Right renal cortex interstitium (tissue), 3 donors: ENCODE measurements at regions not wholly inside any gene's neighbourhood (a gene's known extent, or its start where the extent isn't known, plus 50 kb on each side); places are given as distances from the start of the nearest gene placed in this dataset.
"Not testable (repeated sequence)": the region's sequence is repeated elsewhere in the genome, so short reads cannot be mapped to it uniquely, and the experiment has no call there.

Experiments used
- DNase-seq, 3 donors: peaks; one replicate each; pipeline ENCODE4 v3.0.0-alpha.2; 2013; ENCODE audit warnings: low read depth in 3 of 3, low spot score in 2 of 3

- DNase-seq, result no peak
Measured at GRCh38 chr12:25384038-25384892, 133.5 kb upstream of the KRAS start.

GRCh38 chr12:25382311-25383106 is 131.8 kb upstream of the KRAS start:
- DNase-seq, result no peak

DNA sequence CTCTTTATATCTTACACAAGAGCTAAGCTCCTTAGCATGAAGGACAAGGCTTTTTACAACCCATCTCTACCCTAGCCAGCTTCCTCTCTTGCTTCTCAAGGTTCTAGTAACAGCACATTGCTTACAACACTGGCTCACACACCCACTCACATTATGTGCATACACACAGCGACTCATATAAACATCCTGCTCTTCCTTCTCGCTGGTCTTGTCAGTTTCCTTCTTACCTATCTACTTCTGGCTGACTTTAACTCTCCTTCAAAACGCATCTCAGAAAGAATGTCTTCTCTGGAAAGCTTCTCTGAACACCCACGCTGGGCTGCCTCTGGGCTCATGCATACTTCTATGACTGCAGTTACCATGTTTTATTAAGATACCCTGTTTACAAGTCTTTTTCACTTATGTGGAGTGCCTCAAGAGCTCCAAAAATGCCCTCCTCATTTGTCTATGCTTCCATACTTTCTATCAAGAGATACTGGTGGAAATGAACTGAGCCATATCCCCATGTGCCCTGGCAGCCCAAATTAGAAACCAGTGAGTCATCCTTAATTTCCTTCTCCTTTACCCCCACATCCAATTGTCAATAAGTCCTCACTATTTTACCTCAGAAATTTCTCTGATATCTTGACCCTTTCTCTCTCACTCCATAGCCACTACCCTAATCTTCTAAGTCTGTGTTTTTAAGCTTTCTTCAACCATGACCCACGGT is 126.9 kb upstream of the KRAS start:
- DNase-seq, result no peak

GRCh38 chr12:25376985-25377384 is 126.3 kb upstream of the KRAS start:
- no peak for DNase-seq

- no peak for DNase-seq
Measured at GRCh38 chr12:25376407-25376806, 125.7 kb upstream of the KRAS start.

DNA sequence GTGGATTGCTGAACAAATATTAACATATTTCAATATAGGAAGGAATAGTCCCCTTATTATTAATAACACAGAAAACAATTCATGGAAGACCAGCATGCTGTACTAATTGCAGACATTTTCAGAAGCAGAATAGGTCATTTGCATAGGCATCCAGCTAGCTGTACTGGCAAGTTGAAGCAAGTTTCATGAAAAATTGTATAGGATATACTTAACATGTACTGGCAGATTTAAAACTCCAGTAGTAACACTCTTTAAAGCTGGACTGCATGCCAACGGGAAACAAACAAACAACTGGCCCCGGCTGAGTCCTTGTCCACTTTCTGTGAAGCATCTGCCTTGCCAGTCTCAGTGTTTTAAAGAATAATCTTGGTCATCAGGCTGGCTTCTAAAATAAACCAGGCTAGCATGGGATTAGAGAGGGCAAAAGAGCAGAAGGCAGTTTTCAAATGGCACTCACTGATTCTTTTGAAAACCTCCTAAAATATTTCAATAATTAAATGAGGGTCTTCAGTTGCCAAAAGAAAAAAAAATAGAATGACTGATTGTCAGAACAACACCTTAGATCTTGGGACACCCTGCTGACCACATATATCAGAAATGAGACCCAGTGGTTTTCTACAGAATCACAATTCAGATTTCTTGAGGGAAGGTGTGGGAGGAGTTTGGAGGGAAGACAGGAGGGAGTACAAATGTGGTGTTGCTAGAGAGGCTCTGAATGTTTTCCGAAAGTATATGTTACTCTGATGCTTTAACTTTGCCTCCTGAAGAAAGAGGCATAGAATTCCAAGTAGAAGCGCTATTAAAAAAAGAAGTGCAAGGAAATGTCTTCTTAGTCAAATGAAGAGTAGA is 122.5 kb upstream of the KRAS start:
- no peak for DNase-seq

DNA sequence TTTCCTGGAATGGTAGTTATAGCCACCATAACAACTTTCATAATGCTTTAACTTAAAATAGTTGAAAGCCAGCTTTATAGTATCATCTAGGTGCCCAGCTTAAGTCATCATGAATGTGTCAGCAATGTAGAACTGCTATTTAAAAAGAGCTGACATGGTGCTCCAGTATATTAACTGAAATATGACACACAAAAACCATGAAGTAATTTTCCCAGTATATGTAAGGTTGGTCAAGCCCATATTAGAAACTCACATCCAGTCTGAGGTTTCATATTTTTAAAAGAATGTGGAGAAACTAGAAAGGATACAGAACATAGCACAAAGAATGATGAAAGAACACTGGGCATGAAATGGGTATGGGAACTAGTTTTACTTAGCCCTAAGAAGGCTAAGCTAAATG is 121.3 kb upstream of the KRAS start:
- no peak for DNase-seq

- DNase-seq, result no peak
Measured at GRCh38 chr12:25368557-25368956, 117.8 kb upstream of the KRAS start.

- DNase-seq, result no peak
Measured at GRCh38 chr12:25366122-25366521, 115.4 kb upstream of the KRAS start.

DNA sequence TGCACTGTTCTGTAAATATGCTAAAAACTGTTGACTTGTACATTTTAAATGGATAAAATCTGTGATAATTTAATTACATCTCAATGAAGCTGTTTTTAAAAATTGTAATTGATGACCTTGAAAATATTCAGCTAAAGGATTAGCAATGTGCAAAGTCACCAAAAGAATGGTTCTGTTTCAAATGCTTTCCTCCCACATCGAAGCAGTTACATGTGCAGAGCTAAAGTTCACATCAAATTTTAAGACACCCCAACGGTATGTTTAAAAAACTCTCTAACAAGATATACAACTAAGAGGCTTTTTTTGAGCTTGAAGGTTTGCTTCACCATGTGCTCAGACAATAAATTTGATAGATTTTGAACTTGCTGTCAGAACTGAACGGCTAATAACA is 114.6 kb upstream of the KRAS start:
- no peak for DNase-seq

DNA sequence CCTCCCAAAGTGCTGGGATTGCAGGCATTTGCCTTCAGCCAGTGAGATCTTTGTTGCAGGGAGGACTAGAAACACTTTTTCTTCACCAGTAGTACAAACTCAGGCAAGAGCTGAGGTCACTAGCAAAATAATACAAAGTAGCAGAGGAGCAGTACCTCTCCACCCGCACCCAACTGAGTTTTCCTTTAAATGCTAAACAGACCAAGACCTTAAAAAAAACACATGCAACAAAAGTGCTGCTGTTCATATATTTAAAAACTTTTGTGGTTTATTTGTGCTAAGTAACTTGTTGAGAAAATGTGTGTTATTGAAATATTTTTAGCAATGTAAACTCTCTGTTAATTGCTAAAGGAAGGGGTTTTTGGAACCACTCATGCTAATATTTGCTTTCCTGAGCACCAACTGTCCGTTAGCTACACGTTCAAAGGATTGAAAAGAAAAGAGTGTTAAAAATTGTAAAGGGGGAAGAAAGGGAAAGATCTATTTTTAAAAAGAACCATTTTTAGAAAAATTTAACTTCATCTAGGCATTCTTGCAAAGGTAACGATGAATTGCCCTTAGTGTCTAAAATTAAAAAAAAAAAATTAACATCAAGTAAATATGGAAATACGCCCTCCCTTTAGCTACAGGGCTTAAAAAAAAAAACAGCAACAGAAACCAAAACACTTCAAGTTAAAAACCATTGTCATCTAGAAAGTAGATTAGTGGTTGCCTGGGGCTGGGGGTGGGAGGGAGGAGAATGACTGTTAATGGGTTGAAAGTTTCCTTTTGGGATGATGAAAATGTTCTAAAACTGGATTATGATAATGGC is 114.0 kb upstream of the KRAS start:
- no peak for DNase-seq

DNA sequence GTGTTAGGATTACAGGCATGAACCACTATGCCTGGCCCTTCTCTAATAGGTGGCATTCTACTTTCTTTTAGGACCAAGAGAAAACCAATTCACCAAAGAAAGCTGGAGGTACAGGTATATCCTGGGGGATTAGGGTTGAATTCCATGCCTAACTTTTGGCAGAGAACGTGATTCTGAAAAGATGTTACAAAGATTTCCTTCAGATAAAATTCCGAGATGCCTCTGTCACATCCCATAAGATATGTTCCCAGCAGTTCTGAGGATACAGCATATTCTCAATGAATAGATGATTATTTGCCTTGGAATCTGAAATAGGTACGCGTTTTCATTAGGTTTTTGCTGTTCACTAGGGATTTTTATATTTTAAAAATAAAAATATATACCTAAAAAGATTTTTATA is 111.9 kb upstream of the KRAS start:
- DNase-seq, result no peak

DNA sequence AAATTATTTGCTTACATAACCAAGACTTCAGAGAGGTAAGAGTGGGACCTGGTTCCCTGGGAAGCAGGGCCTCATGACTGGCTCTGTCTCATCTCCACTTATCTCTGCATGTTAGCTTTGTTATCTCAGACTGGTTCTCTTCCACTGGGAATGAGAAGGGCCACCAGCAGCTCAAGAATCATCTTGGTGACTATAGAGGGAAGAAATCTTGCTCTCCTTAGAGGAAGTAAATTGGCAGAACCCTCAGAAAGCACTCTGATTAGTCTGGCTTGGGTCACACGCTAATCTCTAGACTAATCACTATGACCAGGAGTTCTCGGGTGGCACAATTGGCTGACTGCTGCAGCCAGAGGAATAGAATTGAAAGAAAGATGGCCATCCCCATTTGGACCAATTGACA is 110.8 kb upstream of the KRAS start:
- no peak for DNase-seq

- DNase-seq, result no peak
Measured at GRCh38 chr12:25357595-25357994, 106.9 kb upstream of the KRAS start.

GRCh38 chr12:25352942-25353341 is 102.2 kb upstream of the KRAS start:
- not testable (repeated sequence) for DNase-seq

- DNase-seq, result no peak
Measured at GRCh38 chr12:25352083-25352918, 101.6 kb upstream of the KRAS start.

DNA sequence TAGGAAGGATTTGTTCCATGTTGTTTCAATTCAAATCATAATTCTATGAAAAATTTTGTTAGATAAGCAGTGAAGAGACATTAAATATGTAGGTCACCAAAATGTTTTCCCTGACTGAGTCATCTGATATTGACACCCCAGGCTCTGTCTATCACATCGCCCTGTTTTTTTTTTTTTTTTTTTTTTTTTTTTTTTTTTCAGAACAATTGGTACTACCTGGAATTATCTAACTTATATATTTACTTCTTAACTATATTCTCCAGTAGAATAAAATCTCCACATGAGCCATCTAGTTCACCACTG is 97.8 kb upstream of the KRAS start:
- no peak for DNase-seq

DNA sequence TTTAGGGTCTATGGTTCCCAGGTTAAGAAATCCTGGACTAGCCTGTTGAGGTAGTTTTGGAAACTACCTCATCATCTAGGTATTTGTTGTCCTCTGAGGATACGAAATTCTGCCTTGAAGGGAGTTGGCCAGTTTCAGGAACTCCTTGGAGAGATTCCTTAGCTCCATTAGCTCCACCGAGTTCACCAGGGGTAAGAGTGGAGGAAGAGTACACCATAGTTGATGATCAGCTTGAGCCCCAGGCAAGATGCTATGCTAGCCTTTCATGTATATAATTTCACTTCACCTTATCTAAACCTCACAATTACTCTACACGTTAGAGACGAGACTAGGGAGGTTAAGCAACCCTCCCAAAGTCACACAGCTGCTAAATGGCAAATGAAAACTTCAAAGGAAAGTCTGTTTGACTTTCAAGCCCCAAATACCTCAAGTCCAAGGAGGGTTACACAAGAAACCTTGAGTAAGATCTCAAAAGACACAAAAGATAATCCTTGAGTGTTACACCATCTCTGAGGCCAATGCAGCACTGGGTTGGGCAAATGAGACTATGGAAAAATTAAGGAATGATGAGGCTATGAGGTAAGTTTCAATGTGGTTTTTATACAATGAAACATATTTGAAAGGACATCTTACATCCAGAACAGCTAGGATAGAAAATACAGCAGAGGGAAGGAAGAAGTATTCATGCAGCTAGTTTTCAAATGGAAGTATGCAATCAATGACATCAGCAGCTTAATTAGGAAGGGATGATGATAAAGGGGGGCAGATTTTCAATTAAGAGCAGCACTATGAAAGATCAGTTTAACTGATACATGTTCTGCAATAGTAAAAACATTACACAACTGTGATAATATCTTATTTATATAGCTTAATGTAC is 97.2 kb upstream of the KRAS start:
- DNase-seq, result no peak
